ENCODE measurements at regions not wholly inside any gene's neighbourhood (a gene's known extent, or its start where the extent isn't known, plus 50 kb on each side); places are given as distances from the start of the nearest gene placed in this dataset.

DNA sequence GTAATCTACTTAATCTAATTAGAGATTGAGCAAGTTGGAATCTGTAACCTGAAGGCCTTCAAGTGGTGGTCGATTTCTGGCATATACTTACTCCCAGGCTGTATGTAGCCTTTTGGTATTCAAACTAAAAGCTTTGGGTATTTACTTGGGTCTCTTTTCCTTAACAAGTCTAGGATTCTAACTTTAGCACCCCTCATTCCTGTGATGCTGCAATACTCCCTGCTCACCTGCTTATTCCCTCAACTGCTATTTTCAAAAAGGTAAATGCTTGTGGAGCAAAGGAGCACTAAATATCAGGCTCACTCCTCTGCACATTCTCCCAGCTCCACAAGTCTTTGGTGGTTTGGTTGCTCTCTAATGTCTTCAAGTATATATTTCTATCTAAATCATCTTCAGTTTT is 68.0 kb upstream of the CYYR1 start:
- no peak for DNase-seq

DNA sequence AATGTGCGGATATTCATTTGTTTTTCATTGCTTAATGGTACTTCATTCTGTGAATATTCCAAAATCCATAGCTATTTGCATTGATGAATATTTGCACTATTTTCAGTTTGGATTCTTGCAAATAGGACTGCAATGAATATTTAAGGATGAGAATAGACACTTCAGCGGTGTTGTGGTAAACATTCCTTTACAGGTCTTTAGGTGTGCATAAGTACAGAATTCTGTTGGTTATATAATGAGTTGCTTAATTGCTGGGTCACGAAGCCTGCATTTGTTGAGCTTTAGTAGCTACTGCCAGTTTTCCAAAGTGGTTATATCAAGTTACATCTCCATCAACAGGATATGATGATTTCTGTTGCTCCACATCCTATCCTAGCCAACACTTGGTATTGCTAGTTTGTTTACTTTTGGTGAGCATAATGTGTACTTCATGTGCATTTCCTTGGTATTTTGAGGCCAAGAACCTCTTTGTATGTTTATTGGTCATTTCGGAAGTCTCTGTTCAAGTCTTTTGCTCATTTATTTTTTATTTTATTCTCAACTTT is 64.2 kb upstream of the CYYR1 start:
- DNase-seq = no peak

DNA sequence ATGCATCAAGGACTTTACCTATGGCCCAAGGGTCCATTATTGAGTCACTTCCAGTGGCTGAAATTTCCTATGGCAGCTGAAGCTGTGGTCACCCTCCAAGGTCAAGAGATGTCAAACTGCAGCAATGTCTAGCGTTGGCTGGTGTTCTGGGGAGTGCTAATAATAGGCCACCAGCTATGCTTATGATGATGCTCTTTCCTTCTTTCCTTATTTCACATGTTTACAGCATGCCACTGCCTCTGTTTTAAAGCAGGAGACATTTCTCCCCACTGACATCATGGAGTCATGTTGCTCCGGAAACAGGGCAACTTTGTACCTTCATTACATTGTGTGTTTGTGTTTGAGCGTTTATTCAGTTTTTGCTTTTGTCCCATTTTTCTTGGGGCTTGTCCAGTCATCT is 62.6 kb upstream of the CYYR1 start:
- no peak for DNase-seq

DNA sequence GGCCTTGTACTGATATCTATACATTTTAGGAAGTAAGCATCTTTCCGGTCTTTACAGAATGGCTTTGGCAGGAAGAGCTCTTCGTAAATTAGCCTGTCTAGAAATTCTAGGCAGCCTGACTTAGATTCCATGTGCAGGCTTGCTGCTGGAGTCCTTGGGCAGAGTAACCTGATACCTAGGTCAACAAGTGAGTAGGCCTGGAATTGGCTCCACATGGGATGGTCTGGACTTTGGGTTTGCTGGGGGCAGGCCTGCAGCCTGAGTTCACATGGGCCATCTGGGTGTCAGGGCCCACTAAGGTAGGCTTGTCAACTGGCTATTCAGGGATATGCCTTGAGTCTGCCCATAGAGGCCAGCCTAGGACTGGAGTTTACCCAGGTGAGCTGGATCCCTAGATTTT is 59.6 kb upstream of the CYYR1 start:
- no peak for DNase-seq

DNA sequence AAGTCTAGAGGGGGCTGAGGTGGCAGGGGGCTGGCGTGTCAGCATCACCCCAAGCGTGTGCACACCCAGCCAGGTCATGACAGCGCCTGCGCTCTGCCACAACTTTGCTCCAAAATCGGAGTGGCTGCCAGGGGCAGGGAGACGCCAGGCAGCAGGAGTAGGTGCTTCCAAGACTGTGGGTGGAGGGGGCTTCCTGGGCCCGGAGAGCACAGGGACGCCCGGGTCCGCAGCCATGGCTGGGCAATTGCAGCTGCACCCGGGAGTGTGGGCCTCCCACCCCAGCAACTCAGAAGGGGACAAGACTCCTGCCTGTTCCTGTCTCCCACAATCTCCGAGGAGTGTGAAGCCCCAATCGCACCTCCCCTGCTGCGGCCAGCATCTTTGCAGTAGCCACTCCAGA is 53.1 kb upstream of the CYYR1 start:
- no peak for DNase-seq

DNA sequence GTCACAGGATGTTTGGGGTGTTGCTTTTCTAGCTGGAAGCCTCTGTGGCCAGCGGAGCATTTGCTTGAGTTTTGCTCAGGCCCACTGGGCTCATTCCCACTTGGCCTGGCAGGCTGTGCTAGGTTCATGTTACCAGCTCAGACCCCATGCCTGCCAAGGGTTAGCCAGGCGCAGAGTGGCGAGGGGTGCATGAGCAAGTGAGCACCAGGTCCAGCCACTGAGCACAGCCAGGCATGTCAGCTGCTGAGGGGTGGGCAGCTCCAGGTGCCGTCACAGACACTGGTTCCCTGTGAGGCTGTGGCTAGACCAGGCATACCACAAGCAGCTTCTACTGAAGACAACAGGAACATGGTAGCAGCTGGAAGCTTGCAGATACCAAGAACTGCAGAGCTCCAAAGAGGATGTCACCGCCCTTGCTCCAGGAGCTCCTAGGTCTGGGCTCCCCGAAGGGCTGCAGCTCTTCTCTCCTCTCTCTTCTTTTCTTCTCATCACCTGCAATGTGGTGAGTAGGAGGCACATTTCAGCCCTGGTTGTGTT is 52.0 kb upstream of the CYYR1 start:
- no peak for DNase-seq

All from NCI-H1092 treated with DMSO at 0.1 percent for 48 hours (cell line).